ENCODE measurements at regions not wholly inside any gene's neighbourhood (a gene's known extent, or its start where the extent isn't known, plus 50 kb on each side); places are given as distances from the start of the nearest gene placed in this dataset.

GRCh38 chr11:116530705-116531104 is 242.1 kb downstream of the BUD13 start:
- TF ChIP-seq POLR2A (IDR thresholded peaks at IDR 0.05) (no peak), CTCF (IDR thresholded peaks at IDR 0.05) (no peak)
